ENCODE measurements at regions not wholly inside any gene's neighbourhood (a gene's known extent, or its start where the extent isn't known, plus 50 kb on each side); places are given as distances from the start of the nearest gene placed in this dataset.

- no peak for DNase-seq (ENCODE audit: low read depth in 4 of 4, low spot score in 1 of 4)
Measured at GRCh38 chr1:4418021-4418420, 236.4 kb upstream of the AJAP1 start.

DNA sequence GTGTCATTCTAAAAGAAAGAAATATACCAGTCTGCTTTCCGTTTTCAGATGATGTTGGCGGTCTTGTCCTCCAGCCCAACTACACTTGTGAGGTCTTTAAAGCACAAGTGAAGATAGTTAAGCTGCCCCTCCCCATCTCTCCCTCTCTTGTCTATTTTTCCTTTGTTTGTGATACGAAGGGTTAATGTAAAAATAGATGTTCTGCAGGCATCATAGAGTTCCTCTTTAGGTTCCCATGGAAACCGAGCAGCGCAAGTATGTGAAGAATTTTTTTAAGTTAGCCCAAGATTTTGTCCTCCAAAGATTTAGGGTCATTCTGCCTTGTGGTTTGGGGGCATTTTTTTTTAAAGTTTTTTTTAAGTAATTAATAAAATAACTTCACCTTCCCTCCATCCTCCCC, 232.4 kb upstream of the AJAP1 start:
- DNase-seq (ENCODE audit: low read depth in 4 of 4, low spot score in 1 of 4) = no peak

DNA sequence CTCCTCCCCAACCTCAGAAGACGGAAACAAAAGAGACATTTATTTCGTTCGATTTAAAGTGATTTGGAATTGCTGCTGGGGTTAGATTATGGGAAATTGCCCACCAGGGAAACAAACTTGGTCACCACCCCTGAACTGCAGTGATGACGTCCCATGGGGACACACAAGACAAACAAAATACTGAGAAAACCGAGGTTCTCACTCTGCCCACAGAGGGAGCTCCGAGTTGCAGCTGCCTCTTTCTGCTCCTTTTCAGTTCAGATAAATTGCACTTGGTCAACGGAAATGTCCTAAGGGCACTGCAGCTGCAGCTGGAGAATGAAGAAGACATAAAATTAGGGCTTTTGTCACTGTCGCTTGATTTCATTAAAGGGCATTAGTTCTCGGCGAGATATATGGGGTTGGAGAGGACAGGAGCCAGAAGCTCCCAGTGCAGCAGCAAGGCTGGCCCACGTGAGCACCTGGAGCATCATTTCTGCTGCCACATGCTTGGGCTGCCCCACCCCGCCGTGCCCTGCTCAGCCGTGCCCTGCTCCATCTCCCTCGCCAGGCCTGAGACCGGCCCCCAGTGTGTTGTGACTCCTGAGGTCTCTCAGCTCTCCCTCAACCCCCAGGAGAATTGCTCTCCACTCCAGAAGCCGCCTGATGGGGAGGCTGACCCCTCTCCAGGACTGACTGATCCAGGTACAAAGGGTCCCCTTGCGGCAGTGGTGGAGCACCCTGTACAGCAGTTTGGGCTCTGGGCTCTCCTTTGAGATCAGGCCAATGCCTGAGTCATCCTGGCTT, 231.7 kb upstream of the AJAP1 start:
- DNase-seq (ENCODE audit: low read depth in 4 of 4, low spot score in 1 of 4) = no peak

DNA sequence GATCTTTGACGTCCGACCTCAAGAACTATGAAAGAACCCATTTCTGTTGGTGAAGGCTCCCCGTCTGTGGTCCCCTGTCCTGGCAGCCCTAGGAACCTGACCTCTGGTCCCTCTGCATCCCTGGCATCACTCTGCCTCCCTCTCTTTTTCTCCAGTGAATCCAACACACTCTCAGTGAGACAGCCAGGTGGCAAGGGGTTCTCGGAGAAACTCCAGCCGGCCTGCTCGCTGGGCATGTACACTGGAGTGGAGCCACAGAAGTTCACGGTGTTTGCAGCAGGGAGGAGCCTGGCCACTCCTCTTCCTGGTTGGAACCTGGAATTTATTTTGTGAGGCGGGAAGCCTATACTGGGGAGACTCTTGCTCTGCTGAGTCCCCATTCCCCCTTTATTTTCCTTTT, 230.2 kb upstream of the AJAP1 start:
- DNase-seq (ENCODE audit: low read depth in 4 of 4, low spot score in 1 of 4) = no peak

DNA sequence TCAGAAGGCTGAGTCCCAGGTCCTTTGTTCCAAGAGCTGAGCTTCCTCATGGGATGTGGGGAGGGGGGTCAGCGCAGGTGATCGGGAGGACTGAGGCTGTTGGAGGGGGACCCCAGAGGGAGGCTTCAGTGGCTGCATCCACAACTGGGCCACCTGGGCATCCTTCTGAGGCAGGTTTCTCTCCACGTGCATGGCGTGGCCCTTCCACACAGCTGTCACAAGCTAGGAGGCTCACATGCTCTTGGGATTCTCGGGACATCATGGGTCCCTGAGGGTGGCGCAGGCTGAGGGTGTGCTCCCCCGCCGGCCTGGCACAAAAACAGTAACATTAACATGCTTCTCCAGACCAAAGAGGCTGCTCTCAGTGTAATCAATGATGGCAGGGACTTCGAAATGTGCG, 229.6 kb upstream of the AJAP1 start:
- DNase-seq (ENCODE audit: low read depth in 4 of 4, low spot score in 1 of 4) = no peak

DNA sequence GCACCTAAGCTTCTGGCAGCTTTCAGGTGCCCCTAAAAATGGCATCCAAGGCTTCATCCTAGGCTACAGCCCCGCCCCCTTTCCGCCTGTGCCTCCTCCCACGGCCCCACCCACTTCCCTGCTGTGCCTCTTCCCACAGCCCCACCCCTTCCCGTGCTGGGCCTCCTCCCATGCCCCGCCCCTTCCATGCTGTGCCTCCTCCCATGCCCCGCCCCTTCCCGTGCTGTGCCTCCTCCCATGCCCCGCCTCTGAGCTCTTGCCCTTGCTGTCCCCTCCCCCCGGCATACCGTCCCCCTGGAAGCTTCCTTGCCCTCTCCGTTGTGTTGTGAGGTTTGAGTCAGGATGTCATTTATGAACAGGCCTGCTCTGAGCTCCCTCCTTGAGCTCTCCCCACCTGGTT, 228.5 kb upstream of the AJAP1 start:
- no peak for DNase-seq (ENCODE audit: low read depth in 4 of 4, low spot score in 1 of 4)

GRCh38 chr1:4428711-4429110, 225.7 kb upstream of the AJAP1 start:
- no peak for DNase-seq (ENCODE audit: low read depth in 4 of 4, low spot score in 1 of 4)

DNA sequence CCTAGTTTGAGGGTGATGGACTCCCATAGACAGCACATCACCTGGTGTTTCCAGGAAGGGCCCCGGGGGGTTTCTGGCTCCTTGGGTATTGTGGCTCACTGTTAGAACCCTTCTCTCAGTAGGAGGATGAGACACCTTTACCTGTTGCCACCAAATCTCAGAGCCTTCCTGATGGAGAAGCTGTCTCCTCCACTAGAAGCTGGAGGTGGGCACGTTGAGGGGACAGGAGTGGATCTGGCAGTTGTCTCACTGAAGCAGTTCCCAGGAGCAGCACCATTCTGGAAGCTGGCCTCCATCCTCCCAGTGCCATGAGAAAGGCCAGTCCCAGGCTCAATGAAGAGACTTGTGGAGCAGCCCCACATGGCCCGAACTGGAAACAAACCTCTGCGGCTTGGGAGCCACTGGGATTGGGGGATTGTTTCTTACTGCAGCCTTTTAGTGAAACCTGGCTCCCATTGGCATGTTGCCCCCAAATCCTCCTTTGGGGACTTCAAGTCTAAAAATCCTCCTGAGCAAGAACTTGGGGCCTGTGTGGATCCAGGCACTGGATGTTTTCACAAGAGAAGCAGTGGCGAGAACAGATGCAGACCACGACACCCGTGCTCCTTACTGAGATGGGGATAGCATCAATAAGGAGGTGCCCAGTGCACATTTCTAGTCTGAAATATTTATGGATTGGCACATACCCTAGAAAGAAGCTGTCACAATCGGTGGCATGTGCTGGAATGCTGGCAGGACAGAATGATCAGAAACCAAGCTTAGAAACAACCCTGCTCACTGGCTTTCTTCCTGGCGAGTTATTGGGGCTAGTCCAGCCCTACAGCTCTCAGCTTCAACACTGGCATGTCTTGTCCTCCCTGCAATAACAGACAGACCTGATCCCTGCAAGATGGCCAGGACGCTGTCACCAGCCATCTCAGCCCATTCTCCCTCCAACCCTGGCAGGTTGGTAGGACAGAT, 223.7 kb upstream of the AJAP1 start:
- DNase-seq (ENCODE audit: low read depth in 4 of 4, low spot score in 1 of 4) = no peak

- no peak for DNase-seq (ENCODE audit: low read depth in 4 of 4, low spot score in 1 of 4)
Measured at GRCh38 chr1:4431491-4431890, 222.9 kb upstream of the AJAP1 start.

DNA sequence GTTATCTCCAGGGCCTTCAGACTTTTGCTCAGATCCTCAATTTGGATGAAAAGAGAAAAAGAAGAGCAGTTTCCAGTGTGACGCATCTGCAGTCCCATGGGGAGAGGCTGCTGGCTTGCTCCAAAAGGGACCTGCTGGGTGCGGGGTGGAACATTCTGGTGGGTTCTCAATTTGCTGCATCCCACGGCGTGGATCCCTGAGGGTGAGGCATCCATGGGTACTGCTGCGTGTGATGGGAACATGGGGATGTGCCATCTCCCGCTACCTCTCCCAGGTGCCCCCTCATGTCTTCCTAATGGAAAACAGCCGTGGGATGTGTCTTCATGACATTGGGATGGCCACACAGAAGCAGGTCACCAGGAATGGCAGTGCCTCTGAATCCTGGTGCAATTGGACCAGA, 221.3 kb upstream of the AJAP1 start:
- DNase-seq (ENCODE audit: low read depth in 4 of 4, low spot score in 1 of 4) = no peak

DNA sequence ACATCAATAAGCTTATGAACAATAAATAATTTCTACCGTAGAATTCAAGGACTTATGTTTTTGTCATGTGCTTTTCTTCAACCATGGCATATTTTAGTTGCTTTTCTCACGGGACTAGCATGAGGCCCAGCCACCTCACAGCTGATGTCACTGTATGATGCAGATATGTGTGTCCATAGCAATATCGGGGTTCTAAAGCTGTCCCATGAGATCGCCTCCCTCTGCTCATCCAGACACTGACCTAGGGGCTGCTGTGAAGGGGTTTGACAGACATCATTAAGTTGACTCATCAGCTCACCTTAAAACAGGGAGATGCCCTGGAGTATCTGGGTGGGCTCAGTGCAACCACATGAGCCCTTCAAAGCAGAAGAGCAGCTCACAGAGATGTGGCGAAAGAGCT, 210.3 kb upstream of the AJAP1 start:
- DNase-seq (ENCODE audit: low read depth in 4 of 4, low spot score in 1 of 4) = no peak

- DNase-seq (ENCODE audit: low read depth in 4 of 4, low spot score in 1 of 4) = no peak
Measured at GRCh38 chr1:4447778-4448420, 206.5 kb upstream of the AJAP1 start.

GRCh38 chr1:4449972-4450371, 204.4 kb upstream of the AJAP1 start:
- no peak for DNase-seq (ENCODE audit: low read depth in 4 of 4, low spot score in 1 of 4)

GRCh38 chr1:4452701-4453100, 201.7 kb upstream of the AJAP1 start:
- DNase-seq (ENCODE audit: low read depth in 4 of 4, low spot score in 1 of 4) = no peak

GRCh38 chr1:4460052-4460451, 194.4 kb upstream of the AJAP1 start:
- no peak for DNase-seq (ENCODE audit: low read depth in 4 of 4, low spot score in 1 of 4)

GRCh38 chr1:4460651-4461050, 193.8 kb upstream of the AJAP1 start:
- DNase-seq (ENCODE audit: low read depth in 4 of 4, low spot score in 1 of 4) = no peak

DNA sequence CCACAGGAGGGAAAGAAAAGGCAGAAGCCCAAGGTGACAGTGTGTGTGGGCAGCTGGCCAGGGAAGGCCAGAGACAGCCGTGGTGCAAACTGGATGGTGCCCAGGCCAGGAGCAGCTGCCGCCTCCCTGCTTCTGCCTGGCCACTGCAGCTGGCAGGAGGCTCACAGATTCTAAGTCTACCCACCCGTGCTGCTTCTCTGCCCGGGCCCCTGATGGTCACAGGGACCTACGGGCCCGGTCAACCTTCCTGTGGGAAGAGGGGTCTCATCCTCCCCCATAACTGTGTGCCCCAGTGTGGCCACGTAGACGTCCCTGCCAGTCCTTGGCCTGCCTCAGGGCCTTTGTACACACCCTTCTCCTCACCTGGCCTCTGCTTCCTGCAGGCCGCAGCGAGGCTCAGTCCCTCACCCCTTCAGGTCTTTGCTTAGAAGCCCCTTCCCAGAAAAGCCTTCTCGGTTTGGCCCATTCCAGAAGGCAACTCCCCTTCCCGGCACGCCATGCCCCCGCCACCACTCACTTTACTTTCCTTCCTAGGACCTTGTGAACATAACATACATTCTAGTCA, 192.6 kb upstream of the AJAP1 start:
- DNase-seq (ENCODE audit: low read depth in 4 of 4, low spot score in 1 of 4) = no peak

GRCh38 chr1:4462831-4463484, 191.5 kb upstream of the AJAP1 start:
- DNase-seq (ENCODE audit: low read depth in 4 of 4, low spot score in 1 of 4) = no peak

GRCh38 chr1:4463631-4464030, 190.8 kb upstream of the AJAP1 start:
- DNase-seq (ENCODE audit: low read depth in 4 of 4, low spot score in 1 of 4) = no peak

DNA sequence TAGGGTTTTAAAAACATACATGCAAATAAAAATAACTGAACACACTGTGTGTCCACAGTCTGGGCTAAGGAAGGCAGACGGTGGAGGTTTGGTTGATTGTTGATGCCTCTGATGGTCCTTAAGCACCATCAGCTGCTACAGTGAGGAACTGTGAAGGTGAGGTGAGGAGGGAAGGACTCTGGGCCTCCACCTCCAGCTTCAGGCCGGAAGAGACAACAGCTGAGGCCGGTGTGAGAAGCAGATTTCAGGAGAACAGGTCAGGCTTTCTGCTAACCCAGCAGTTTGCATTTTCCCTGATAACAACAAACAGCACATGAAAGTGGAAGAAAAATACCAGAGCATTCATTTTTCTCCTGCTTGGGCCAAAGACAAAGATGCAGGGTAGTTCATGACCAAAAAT, 189.9 kb upstream of the AJAP1 start:
- no peak for DNase-seq (ENCODE audit: low read depth in 4 of 4, low spot score in 1 of 4)

GRCh38 chr1:4467241-4467640, 187.2 kb upstream of the AJAP1 start:
- DNase-seq (ENCODE audit: low read depth in 4 of 4, low spot score in 1 of 4) = no peak
